Tibial nerve (tissue), 4 donors: ENCODE measurements at regions not wholly inside any gene's neighbourhood (a gene's known extent, or its start where the extent isn't known, plus 50 kb on each side); places are given as distances from the start of the nearest gene placed in this dataset.

ENCODE experiments used
- DNase-seq, 2 donors: peaks; one replicate each; pipeline ENCODE4 v3.0.0-alpha.2; 2019; ENCODE audit warnings: low spot score in 2 of 2
- H3K27ac ChIP-seq, 4 donors: fragments of 200-600 bp; sonication (generic) in 3 of 4; one replicate each; pipeline ENCODE4 v1.5.1; 2017 to 2019; ENCODE audit warnings: mild to moderate bottlenecking in 1 of 4
- H3K27me3 ChIP-seq, 2 donors: fragments of 200-600 bp; sonication (generic) in 1 of 2; one replicate each; pipeline versions ENCODE4 v1.5.1 to v1.6.0; 2017 to 2019
- H3K36me3 ChIP-seq, 3 donors: fragments of 200-600 bp; sonication (generic); one replicate each; pipeline ENCODE4 v1.5.1; 2018 to 2019
- H3K4me1 ChIP-seq, 4 donors: fragments of 200-600 bp; sonication (generic) in 3 of 4; one replicate each; pipeline ENCODE4 v1.5.1; 2017 to 2019
- H3K4me3 ChIP-seq, 4 donors: fragments of 200-600 bp; sonication (generic) in 3 of 4; one replicate each; pipeline ENCODE4 v1.5.1; 2017 to 2019; ENCODE audit warnings: mild to moderate bottlenecking in 1 of 4, moderate library complexity in 1 of 4
- H3K9me3 ChIP-seq, 4 donors: fragments of 200-600 bp; sonication (generic) in 3 of 4; one replicate each; pipeline ENCODE4 v1.5.1; 2017 to 2019
- CTCF ChIP-seq, 5 experiments: fragments of 200-600 bp in 3 of 5; fragments of 450-650 bp in 2 of 5; sonication (generic) in 3 of 5; IDR thresholded peaks; one replicate each; pipeline ENCODE4 v1.5.1; 2016 to 2019; ENCODE audit warnings: antibody characterized with exemption in 5 of 5, mild to moderate bottlenecking in 3 of 5, moderate library complexity in 2 of 5
- EP300 ChIP-seq, 2 donors: sonication (generic); formaldehyde crosslinking; IDR thresholded peaks; one replicate each; pipeline ENCODE4 v1.6.1; 2017; ENCODE audit warnings: antibody characterized with exemption in 2 of 2, mild to moderate bottlenecking in 1 of 2
- POLR2A ChIP-seq, 2 donors: fragments of 450-650 bp; IDR thresholded peaks; one replicate each; pipeline ENCODE4 v1.6.1; 2017; ENCODE audit warnings: antibody characterized with exemption in 2 of 2, mild to moderate bottlenecking in 2 of 2, moderate library complexity in 2 of 2
- WGBS, 2 donors: methylation state at CpG; one replicate each; pipeline ENCODE4 v1.1.5; 2018; 5-methylcytosine and 5-hydroxymethylcytosine counted together

GRCh38 chr5:10166392-10166791, 83.3 kb downstream of the ATPSCKMT start:
- H3K36me3 ChIP-seq, result no peaks in the 10 kb centered on the region
- H3K27me3 ChIP-seq, result no peaks in the 10 kb centered on the region
- TF ChIP-seq EP300 (IDR thresholded peaks at IDR 0.05) (no peak), POLR2A (IDR thresholded peaks at IDR 0.05) (no peak), CTCF (IDR thresholded peaks at IDR 0.05) (no peak)
- no peaks in the 10 kb centered on the region for H3K4me1 ChIP-seq
- no peak for DNase-seq
- 97 to 100% methylated on average over 1 of the region's 1 CpG for WGBS, 2 donors
- H3K4me3 ChIP-seq, result no peak overlapping the region
- peaks cover 0 to 39% (median 4%) of the 10 kb centered on the region in 4 donors for H3K9me3 ChIP-seq
- no peak overlapping the region for H3K27ac ChIP-seq

GRCh38 chr5:10162468-10162867, 87.2 kb downstream of the ATPSCKMT start:
- Histone ChIP-seq H3K27ac (no peak overlapping the region), H3K36me3 (no peaks in the 10 kb centered on the region), H3K4me1 (no peaks in the 10 kb centered on the region), H3K9me3 (peaks cover 0 to 39% (median 4%) of the 10 kb centered on the region in 4 donors), H3K4me3 (no peak overlapping the region), H3K27me3 (no peaks in the 10 kb centered on the region)
- DNase-seq, result no peak
- 36 to 53% methylated on average over 5 of the region's 5 CpGs for WGBS, 2 donors
- TF ChIP-seq CTCF (IDR thresholded peaks at IDR 0.05), result no peak
- TF ChIP-seq POLR2A (IDR thresholded peaks at IDR 0.05), result no peak
- no peak for TF ChIP-seq EP300 (IDR thresholded peaks at IDR 0.05)

GRCh38 chr5:10161778-10162177, 87.9 kb downstream of the ATPSCKMT start:
- TF ChIP-seq POLR2A (IDR thresholded peaks at IDR 0.05) (no peak), CTCF (IDR thresholded peaks at IDR 0.05) (no peak), EP300 (IDR thresholded peaks at IDR 0.05) (no peak)
- Histone ChIP-seq H3K27ac (no peak overlapping the region), H3K4me1 (no peaks in the 10 kb centered on the region), H3K4me3 (no peak overlapping the region), H3K9me3 (peaks cover 0 to 36% (median 4%) of the 10 kb centered on the region in 4 donors), H3K27me3 (no peaks in the 10 kb centered on the region), H3K36me3 (no peaks in the 10 kb centered on the region)
- no peak for DNase-seq
- WGBS, 2 donors, result 54 to 72% methylated on average over 3 of the region's 3 CpGs

- TF ChIP-seq POLR2A (IDR thresholded peaks at IDR 0.05) (no peak), EP300 (IDR thresholded peaks at IDR 0.05) (no peak), CTCF (IDR thresholded peaks at IDR 0.05) (no peak)
- 82 to 93% methylated on average over 3 of the region's 3 CpGs for WGBS, 2 donors
- Histone ChIP-seq H3K27me3 (no peaks in the 10 kb centered on the region), H3K4me1 (no peaks in the 10 kb centered on the region), H3K9me3 (peaks cover 0 to 20% (median 2%) of the 10 kb centered on the region in 4 donors), H3K4me3 (no peak overlapping the region), H3K27ac (no peak overlapping the region), H3K36me3 (no peaks in the 10 kb centered on the region)
- no peak for DNase-seq
These were observed 89.4 kb downstream of the ATPSCKMT start for GRCh38 chr5:10160241-10160640.

GRCh38 chr5:10158886-10159285, 90.8 kb downstream of the ATPSCKMT start:
- DNase-seq, result no peak
- H3K36me3 ChIP-seq, result no peaks in the 10 kb centered on the region
- H3K27ac ChIP-seq, result no peak overlapping the region
- TF ChIP-seq EP300 (IDR thresholded peaks at IDR 0.05), result no peak
- TF ChIP-seq CTCF (IDR thresholded peaks at IDR 0.05), result no peak
- TF ChIP-seq POLR2A (IDR thresholded peaks at IDR 0.05), result no peak
- H3K4me1 ChIP-seq, result no peaks in the 10 kb centered on the region
- H3K4me3 ChIP-seq, result no peak overlapping the region
- H3K9me3 ChIP-seq, result peaks cover 0 to 8% (median 0%) of the 10 kb centered on the region in 4 donors
- H3K27me3 ChIP-seq, result no peaks in the 10 kb centered on the region
